ENCODE measurements at regions not wholly inside any gene's neighbourhood (a gene's known extent, or its start where the extent isn't known, plus 50 kb on each side); places are given as distances from the start of the nearest gene placed in this dataset.

GRCh38 chr12:61860451-61860850, 399.8 kb upstream of the USP15 start:
- no peak for TF ChIP-seq POLR2A (IDR thresholded peaks at IDR 0.05)
- no peak for TF ChIP-seq CTCF (IDR thresholded peaks at IDR 0.05)
